ENCODE measurements at regions not wholly inside any gene's neighbourhood (a gene's known extent, or its start where the extent isn't known, plus 50 kb on each side); places are given as distances from the start of the nearest gene placed in this dataset.

GRCh38 chr2:18151237-18151636, 272.8 kb downstream of the KCNS3 start:
- in situ Hi-C loops (cut with MboI), result loop anchor here (5.0 to 10.0 kb wide), 2 partner anchors 299 to 436 kb away; no protein-coding TSS in a partner anchor
- intact Hi-C loops (cut with micrococcal nuclease; ENCODE audit: unreplicated experiment), result no loop called here
- CTCF ChIA-PET, result interaction anchor here (0.6 to 2.5 kb wide), 4 partner anchors 294 to 302 kb away, joined by 4 to 17 read pairs (median 5); no protein-coding TSS in a partner anchor

More at GRCh38 chr2:18151237-18151636, 272.8 kb downstream of the KCNS3 start:
- H3K9ac ChIP-seq (ENCODE audit: control insufficient read depth, insufficient read depth, low read length), result no peak overlapping the region
- H3K27me3 ChIP-seq (replicated peaks in 1 of 2; ENCODE audit: control insufficient read depth in 2 of 2, insufficient read depth in 2 of 2, low read length in 1 of 2), result peaks cover 0 to 1% of the 10 kb centered on the region in 2 experiments; a peak in 2 of 4 replicates
- no peak for ATAC-seq
- H3K36me3 ChIP-seq (ENCODE audit: control insufficient read depth in 2 of 2, insufficient read depth in 2 of 2, low read length in 1 of 2), result no peaks in the 10 kb centered on the region
- no peaks in the 10 kb centered on the region for H3K9me3 ChIP-seq (replicated peaks; ENCODE audit: control insufficient read depth, insufficient read depth, low read length)
- no peak overlapping the region for H3K27ac ChIP-seq (ENCODE audit: control insufficient read depth, insufficient read depth)
- no peak for DNase-seq (ENCODE audit: low read depth, low spot score)
- TF ChIP-seq YY1 (IDR thresholded peaks at IDR 0.05; ENCODE audit: low read depth, low read length), result no peak
- no peak for TF ChIP-seq IKZF1 (conservative IDR thresholded peaks at IDR 0.05)
- no peak for TF ChIP-seq IRF4 (IDR thresholded peaks at IDR 0.05; ENCODE audit: low read depth, low read length)
- TF ChIP-seq NKRF (conservative IDR thresholded peaks at IDR 0.05), result no peak
- TF ChIP-seq BACH1 (IDR thresholded peaks at IDR 0.05; ENCODE audit: borderline replicate concordance), result no peak
- TF ChIP-seq CHD4 (IDR thresholded peaks at IDR 0.05), result no peak
- no peak for TF ChIP-seq CEBPZ (IDR thresholded peaks at IDR 0.05; ENCODE audit: low read depth, low read length)
- no peak overlapping the region for H2AFZ ChIP-seq (ENCODE audit: control insufficient read depth, low read depth, low read length)
- no peaks in the 10 kb centered on the region for H3K79me2 ChIP-seq (ENCODE audit: control insufficient read depth, insufficient read depth, low read length)
- ChIA-PET POLR2A (no interaction called here), RAD21 (ENCODE audit: unreplicated experiment) (no interaction called here), SMC1A (ENCODE audit: uncharacterized antibody, unreplicated experiment) (no interaction called here)
- no TSS peak for BruUV-seq (replicated peaks)
- FAIRE-seq, result no peak
- WGBS (ENCODE audit: insufficient coverage, insufficient replicate concordance, low lambda C conversion rate, missing lambda C conversion rate), result 0% methylated on average over 4 of the region's 4 CpGs
- H4K20me1 ChIP-seq (ENCODE audit: control insufficient read depth, insufficient read depth), result no peaks in the 10 kb centered on the region
- H3K4me3 ChIP-seq, result no peak overlapping the region
- no peak overlapping the region for H3K4me2 ChIP-seq (ENCODE audit: control insufficient read depth, insufficient read depth)
- no peaks in the 10 kb centered on the region for H3K4me1 ChIP-seq (ENCODE audit: control insufficient read depth, insufficient read depth, low read length)
